AG09309 (cell line): ENCODE measurements at regions not wholly inside any gene's neighbourhood (a gene's known extent, or its start where the extent isn't known, plus 50 kb on each side); places are given as distances from the start of the nearest gene placed in this dataset.

Experiments
- DNase-seq: peaks from one replicate; pipeline ENCODE4 v3.0.0-alpha.2; 2010; ENCODE audit warnings: low read depth
- H3K4me3 ChIP-seq: 2 replicates; pipeline ENCODE4 v1.5.1; 2011; ENCODE audit warnings: mild to moderate bottlenecking, low read depth, low read length, moderate library complexity; ENCODE audit not compliant: control insufficient read depth
- TF ChIP-seq, protein P1 (sequence below): IDR thresholded peaks from 2 replicates; pipeline ENCODE4 v1.5.1; 2011; ENCODE audit warnings: mild to moderate bottlenecking, low read depth, low read length, inconsistent platforms; ENCODE audit not compliant: insufficient read depth, control insufficient read depth; ENCODE audit errors: missing control alignments

DNA sequence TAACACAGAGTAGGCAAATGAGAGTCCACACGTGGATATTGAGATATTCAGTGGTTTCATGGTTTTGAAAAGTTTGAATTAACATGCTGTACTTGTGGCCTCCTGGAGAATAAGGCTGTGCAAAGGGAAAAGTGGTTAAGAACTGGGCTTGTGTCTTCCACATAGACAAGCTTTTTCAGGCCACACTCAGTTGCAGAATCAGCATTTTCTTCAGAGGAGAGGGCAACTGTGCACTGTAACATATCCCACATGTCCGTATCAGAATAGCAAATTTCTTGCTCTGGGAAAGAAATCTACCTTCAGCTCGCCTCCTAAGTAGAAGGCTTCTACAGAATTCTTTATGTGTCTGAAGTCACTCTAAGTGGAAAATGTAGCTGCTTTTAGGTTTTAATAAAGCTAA lies 84.9 kb downstream of the ZC3H11B start:
- no peak for DNase-seq
- no peak overlapping the region for H3K4me3 ChIP-seq
- TF ChIP-seq, protein P1, sequence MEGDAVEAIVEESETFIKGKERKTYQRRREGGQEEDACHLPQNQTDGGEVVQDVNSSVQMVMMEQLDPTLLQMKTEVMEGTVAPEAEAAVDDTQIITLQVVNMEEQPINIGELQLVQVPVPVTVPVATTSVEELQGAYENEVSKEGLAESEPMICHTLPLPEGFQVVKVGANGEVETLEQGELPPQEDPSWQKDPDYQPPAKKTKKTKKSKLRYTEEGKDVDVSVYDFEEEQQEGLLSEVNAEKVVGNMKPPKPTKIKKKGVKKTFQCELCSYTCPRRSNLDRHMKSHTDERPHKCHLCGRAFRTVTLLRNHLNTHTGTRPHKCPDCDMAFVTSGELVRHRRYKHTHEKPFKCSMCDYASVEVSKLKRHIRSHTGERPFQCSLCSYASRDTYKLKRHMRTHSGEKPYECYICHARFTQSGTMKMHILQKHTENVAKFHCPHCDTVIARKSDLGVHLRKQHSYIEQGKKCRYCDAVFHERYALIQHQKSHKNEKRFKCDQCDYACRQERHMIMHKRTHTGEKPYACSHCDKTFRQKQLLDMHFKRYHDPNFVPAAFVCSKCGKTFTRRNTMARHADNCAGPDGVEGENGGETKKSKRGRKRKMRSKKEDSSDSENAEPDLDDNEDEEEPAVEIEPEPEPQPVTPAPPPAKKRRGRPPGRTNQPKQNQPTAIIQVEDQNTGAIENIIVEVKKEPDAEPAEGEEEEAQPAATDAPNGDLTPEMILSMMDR = no peak

DNA sequence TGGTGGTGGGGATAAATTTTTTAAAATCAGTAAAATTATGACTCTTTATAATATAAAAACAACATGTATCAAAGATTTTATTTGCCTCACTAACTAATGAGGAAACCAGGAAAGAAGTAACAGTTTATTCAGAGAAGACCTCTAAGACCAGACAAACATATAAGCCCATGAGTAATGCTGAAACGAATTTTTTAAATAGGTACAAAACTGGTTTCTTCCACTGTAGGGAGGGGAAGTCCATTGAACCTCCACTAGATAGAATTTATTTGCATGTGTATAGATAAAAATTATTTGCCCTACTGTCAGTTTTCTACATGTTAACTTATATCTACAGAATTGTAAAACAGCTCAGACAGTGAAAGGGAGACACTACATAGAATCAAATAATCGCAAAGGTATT lies 86.8 kb downstream of the ZC3H11B start:
- DNase-seq = no peak
- no peak overlapping the region for H3K4me3 ChIP-seq
- TF ChIP-seq, protein P1 = no peak

DNA sequence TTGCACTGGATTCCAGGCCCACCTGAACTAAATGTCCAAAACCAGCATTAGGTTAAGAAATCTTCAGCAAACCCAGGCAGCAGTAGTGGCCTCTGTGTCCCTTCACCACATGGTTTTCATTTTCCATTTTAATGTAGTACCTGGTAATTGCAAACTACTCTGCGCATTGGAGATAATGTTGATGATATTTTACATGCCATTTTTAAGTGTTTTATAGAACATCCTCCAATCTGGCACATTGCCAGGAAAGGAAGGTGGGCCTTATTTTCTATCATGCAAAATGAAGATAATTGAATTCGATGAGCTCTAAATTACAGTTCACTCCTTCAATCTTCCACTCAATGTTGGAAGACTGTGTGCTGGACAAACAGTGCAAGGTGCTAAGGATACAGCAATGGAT lies 89.5 kb downstream of the ZC3H11B start:
- TF ChIP-seq, protein P1 = no peak
- no peak overlapping the region for H3K4me3 ChIP-seq
- no peak for DNase-seq

DNA sequence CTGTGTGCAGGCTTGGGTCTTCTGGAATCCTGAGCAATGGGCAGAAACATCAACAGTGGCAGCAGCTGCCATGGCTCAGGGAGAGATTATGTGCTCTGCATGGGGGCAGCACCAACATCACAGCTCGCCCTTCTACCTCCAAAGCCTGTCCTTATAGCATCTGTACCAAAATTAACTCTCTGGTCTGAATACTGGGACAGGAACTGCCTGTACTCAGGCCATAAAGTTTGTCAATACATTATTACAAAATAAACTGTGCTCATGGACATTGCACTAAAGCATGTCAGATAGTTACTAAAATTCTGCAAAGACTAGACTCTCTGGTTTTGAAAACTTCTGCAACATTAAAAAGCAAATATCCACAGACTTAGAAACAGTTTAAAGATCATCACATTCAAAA lies 91.6 kb downstream of the ZC3H11B start:
- TF ChIP-seq, protein P1 = no peak
- no peak for DNase-seq
- H3K4me3 ChIP-seq = no peak overlapping the region

DNA sequence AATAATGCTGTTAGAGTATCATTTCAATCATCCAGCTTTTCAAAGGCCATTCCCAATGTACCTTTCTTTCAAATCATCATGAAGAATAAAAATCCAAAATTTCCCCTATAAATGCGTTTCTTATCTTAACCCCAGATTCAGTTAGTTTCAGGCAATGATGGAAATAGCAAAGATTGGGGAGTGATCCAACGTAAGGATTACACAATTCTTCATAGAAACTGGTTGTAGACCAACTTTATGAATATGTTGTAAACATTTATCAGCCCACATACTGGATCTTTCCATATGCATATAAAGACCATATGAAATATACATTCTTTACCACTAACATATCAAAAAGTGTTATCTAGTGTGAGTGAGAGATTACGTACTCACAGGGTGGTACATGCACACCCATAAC lies 92.7 kb downstream of the ZC3H11B start:
- H3K4me3 ChIP-seq = no peak overlapping the region
- DNase-seq = no peak
- TF ChIP-seq, protein P1 = no peak

DNA sequence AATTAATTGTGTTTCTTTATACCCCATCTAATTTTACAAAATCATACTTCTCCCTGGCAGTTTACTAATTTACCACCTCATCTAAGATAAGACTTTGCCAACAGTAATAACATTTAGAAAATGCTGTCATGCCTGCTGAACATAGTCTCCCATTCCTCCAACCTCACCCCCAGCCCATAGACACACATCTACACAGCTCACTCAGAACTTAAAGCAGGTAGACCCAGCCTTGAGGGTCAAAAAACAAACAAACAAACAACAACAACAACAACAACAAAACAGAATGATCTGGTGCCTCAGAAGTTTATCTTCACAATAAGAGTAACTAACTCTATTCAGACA lies 94.0 kb downstream of the ZC3H11B start:
- H3K4me3 ChIP-seq = no peak overlapping the region
- DNase-seq = no peak
- TF ChIP-seq, protein P1 = no peak
